ENCODE measurements at regions not wholly inside any gene's neighbourhood (a gene's known extent, or its start where the extent isn't known, plus 50 kb on each side); places are given as distances from the start of the nearest gene placed in this dataset.

GRCh38 chr3:40617084-40617483 is 92.3 kb downstream of the ZNF621 start:
- no peak overlapping the region for H3K9ac ChIP-seq (ENCODE audit: low read depth in 1 of 2, low read length in 2 of 2)
- no peak overlapping the region for H3K4me3 ChIP-seq (ENCODE audit: low read depth in 1 of 2, low read length in 2 of 2)
- peaks cover 9 to 20% of the 10 kb centered on the region in 2 donors for H3K27me3 ChIP-seq (ENCODE audit: control insufficient read depth in 1 of 2, insufficient read depth in 2 of 2, low read length in 2 of 2)
- H3K36me3 ChIP-seq (ENCODE audit: control insufficient read depth in 1 of 2, insufficient read depth in 2 of 2, low read length in 2 of 2): no peaks in the 10 kb centered on the region
- no peak overlapping the region for H3K27ac ChIP-seq (ENCODE audit: low read depth, low read length)
- H3K4me1 ChIP-seq (ENCODE audit: control insufficient read depth in 1 of 2, insufficient read depth in 2 of 2, low read length in 2 of 2): no peaks in the 10 kb centered on the region
- H3K9me3 ChIP-seq (ENCODE audit: control insufficient read depth in 1 of 2, low read length in 2 of 2): no peaks in the 10 kb centered on the region

- H3K9me3 ChIP-seq (ENCODE audit: control insufficient read depth in 1 of 2, low read length in 2 of 2): no peaks in the 10 kb centered on the region
- peaks cover 9 to 20% of the 10 kb centered on the region in 2 donors for H3K27me3 ChIP-seq (ENCODE audit: control insufficient read depth in 1 of 2, insufficient read depth in 2 of 2, low read length in 2 of 2)
- H3K9ac ChIP-seq (ENCODE audit: low read depth in 1 of 2, low read length in 2 of 2): no peak overlapping the region
- no peaks in the 10 kb centered on the region for H3K4me1 ChIP-seq (ENCODE audit: control insufficient read depth in 1 of 2, insufficient read depth in 2 of 2, low read length in 2 of 2)
- no peaks in the 10 kb centered on the region for H3K36me3 ChIP-seq (ENCODE audit: control insufficient read depth in 1 of 2, insufficient read depth in 2 of 2, low read length in 2 of 2)
- no peak overlapping the region for H3K27ac ChIP-seq (ENCODE audit: low read depth, low read length)
- no peak overlapping the region for H3K4me3 ChIP-seq (ENCODE audit: low read depth in 1 of 2, low read length in 2 of 2)
Observed at GRCh38 chr3:40618158-40618557, 93.4 kb downstream of the ZNF621 start.

GRCh38 chr3:40620151-40620550 is 95.4 kb downstream of the ZNF621 start:
- Histone ChIP-seq H3K4me3 (ENCODE audit: low read depth in 1 of 2, low read length in 2 of 2) (no peak overlapping the region), H3K27me3 (ENCODE audit: control insufficient read depth in 1 of 2, insufficient read depth in 2 of 2, low read length in 2 of 2) (peaks cover 7 to 14% of the 10 kb centered on the region in 2 donors), H3K9ac (ENCODE audit: low read depth in 1 of 2, low read length in 2 of 2) (no peak overlapping the region), H3K27ac (ENCODE audit: low read depth, low read length) (no peak overlapping the region), H3K9me3 (ENCODE audit: control insufficient read depth in 1 of 2, low read length in 2 of 2) (peaks cover 2 to 7% of the 10 kb centered on the region in 2 donors), H3K4me1 (ENCODE audit: control insufficient read depth in 1 of 2, insufficient read depth in 2 of 2, low read length in 2 of 2) (no peaks in the 10 kb centered on the region), H3K36me3 (ENCODE audit: control insufficient read depth in 1 of 2, insufficient read depth in 2 of 2, low read length in 2 of 2) (no peaks in the 10 kb centered on the region)

DNA sequence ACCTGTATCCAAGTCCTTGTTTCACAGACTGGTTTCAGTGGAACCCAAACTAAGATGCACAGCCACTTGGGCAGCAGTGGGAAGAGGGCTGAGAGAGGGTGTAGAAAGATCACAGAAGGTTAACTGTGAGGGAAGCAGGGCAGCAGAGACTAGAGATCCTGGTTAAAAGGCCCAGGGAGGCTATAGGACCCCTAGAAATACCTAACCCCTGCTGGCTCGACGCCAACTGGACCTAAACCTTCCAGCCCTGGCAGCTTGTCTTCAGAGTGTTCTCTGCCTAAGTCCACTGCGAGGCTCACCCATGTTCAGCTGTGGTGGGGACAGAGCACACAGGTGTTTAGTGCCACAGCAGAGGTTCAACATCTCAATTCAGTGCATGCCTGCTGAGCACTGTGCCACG is 96.5 kb downstream of the ZNF621 start:
- H3K27ac ChIP-seq (ENCODE audit: low read depth, low read length): no peak overlapping the region
- H3K27me3 ChIP-seq (ENCODE audit: control insufficient read depth in 1 of 2, insufficient read depth in 2 of 2, low read length in 2 of 2): peaks cover 0 to 4% of the 10 kb centered on the region in 2 donors
- peaks cover 2 to 7% of the 10 kb centered on the region in 2 donors for H3K9me3 ChIP-seq (ENCODE audit: control insufficient read depth in 1 of 2, low read length in 2 of 2)
- H3K36me3 ChIP-seq (ENCODE audit: control insufficient read depth in 1 of 2, insufficient read depth in 2 of 2, low read length in 2 of 2): no peaks in the 10 kb centered on the region
- no peak overlapping the region for H3K4me3 ChIP-seq (ENCODE audit: low read depth in 1 of 2, low read length in 2 of 2)
- H3K4me1 ChIP-seq (ENCODE audit: control insufficient read depth in 1 of 2, insufficient read depth in 2 of 2, low read length in 2 of 2): no peaks in the 10 kb centered on the region
- no peak overlapping the region for H3K9ac ChIP-seq (ENCODE audit: low read depth in 1 of 2, low read length in 2 of 2)

DNA sequence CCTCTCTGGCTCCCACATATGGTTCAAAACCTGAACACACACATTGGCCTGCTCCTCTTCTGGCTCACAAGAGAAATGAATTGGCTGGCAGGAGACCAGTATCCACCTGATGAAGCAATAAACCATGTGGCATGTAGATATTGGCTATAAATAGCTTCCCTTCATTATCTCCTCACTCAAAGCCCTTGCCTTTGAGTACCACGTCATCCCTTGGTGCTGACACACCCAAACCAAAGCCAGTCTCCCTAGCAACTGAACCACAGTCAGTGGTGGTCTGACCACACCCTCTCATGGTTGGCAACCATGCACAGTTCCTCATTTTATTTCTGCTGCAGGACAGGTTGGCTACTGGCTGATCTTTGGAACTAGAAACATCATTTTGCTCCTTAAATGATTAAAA is 98.8 kb downstream of the ZNF621 start:
- no peak overlapping the region for H3K27ac ChIP-seq (ENCODE audit: low read depth, low read length)
- H3K27me3 ChIP-seq (ENCODE audit: control insufficient read depth in 1 of 2, insufficient read depth in 2 of 2, low read length in 2 of 2): no peaks in the 10 kb centered on the region
- H3K9me3 ChIP-seq (ENCODE audit: control insufficient read depth in 1 of 2, low read length in 2 of 2): peaks cover 5 to 7% of the 10 kb centered on the region in 2 donors
- no peaks in the 10 kb centered on the region for H3K36me3 ChIP-seq (ENCODE audit: control insufficient read depth in 1 of 2, insufficient read depth in 2 of 2, low read length in 2 of 2)
- H3K9ac ChIP-seq (ENCODE audit: low read depth in 1 of 2, low read length in 2 of 2): no peak overlapping the region
- H3K4me1 ChIP-seq (ENCODE audit: control insufficient read depth in 1 of 2, insufficient read depth in 2 of 2, low read length in 2 of 2): no peaks in the 10 kb centered on the region
- no peak overlapping the region for H3K4me3 ChIP-seq (ENCODE audit: low read depth in 1 of 2, low read length in 2 of 2)

GRCh38 chr3:40624189-40624769 is 99.5 kb downstream of the ZNF621 start:
- Histone ChIP-seq H3K36me3 (ENCODE audit: control insufficient read depth in 1 of 2, insufficient read depth in 2 of 2, low read length in 2 of 2) (no peaks in the 10 kb centered on the region), H3K27me3 (ENCODE audit: control insufficient read depth in 1 of 2, insufficient read depth in 2 of 2, low read length in 2 of 2) (no peaks in the 10 kb centered on the region), H3K4me1 (ENCODE audit: control insufficient read depth in 1 of 2, insufficient read depth in 2 of 2, low read length in 2 of 2) (no peaks in the 10 kb centered on the region), H3K27ac (ENCODE audit: low read depth, low read length) (no peak overlapping the region), H3K4me3 (ENCODE audit: low read depth in 1 of 2, low read length in 2 of 2) (no peak overlapping the region), H3K9ac (ENCODE audit: low read depth in 1 of 2, low read length in 2 of 2) (no peak overlapping the region), H3K9me3 (ENCODE audit: control insufficient read depth in 1 of 2, low read length in 2 of 2) (peaks cover 7 to 9% of the 10 kb centered on the region in 2 donors)

DNA sequence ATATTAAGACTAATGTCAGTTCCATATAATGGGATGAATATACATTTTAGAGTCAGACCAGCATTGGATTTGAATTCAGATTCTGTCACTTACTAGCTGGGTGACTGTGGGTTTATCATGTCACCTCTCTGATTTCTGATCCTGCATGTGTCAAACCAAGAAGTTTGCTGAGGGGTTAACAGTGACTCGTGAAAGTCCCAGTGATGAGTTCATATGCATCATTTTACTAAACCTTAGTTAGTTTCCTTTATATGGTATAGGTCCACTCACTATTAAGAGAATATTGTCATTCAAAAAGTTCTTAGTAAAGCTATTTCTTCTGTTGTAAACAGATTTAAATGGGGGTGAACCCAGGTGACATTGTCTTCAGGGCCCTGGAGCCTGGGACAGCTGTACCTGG is 102.3 kb downstream of the ZNF621 start:
- Histone ChIP-seq H3K9ac (ENCODE audit: low read depth in 1 of 2, low read length in 2 of 2) (no peak overlapping the region), H3K9me3 (ENCODE audit: control insufficient read depth in 1 of 2, low read length in 2 of 2) (peaks cover 7 to 9% of the 10 kb centered on the region in 2 donors), H3K4me3 (ENCODE audit: low read depth in 1 of 2, low read length in 2 of 2) (no peak overlapping the region), H3K27ac (ENCODE audit: low read depth, low read length) (no peak overlapping the region), H3K4me1 (ENCODE audit: control insufficient read depth in 1 of 2, insufficient read depth in 2 of 2, low read length in 2 of 2) (no peaks in the 10 kb centered on the region), H3K36me3 (ENCODE audit: control insufficient read depth in 1 of 2, insufficient read depth in 2 of 2, low read length in 2 of 2) (no peaks in the 10 kb centered on the region), H3K27me3 (ENCODE audit: control insufficient read depth in 1 of 2, insufficient read depth in 2 of 2, low read length in 2 of 2) (no peaks in the 10 kb centered on the region)

GRCh38 chr3:40628984-40629383 is 104.2 kb downstream of the ZNF621 start:
- no peak overlapping the region for H3K9ac ChIP-seq (ENCODE audit: low read depth in 1 of 2, low read length in 2 of 2)
- H3K36me3 ChIP-seq (ENCODE audit: control insufficient read depth in 1 of 2, insufficient read depth in 2 of 2, low read length in 2 of 2): no peaks in the 10 kb centered on the region
- peaks cover 5 to 9% of the 10 kb centered on the region in 2 donors for H3K9me3 ChIP-seq (ENCODE audit: control insufficient read depth in 1 of 2, low read length in 2 of 2)
- H3K4me1 ChIP-seq (ENCODE audit: control insufficient read depth in 1 of 2, insufficient read depth in 2 of 2, low read length in 2 of 2): no peaks in the 10 kb centered on the region
- H3K4me3 ChIP-seq (ENCODE audit: low read depth in 1 of 2, low read length in 2 of 2): no peak overlapping the region
- no peaks in the 10 kb centered on the region for H3K27me3 ChIP-seq (ENCODE audit: control insufficient read depth in 1 of 2, insufficient read depth in 2 of 2, low read length in 2 of 2)
- H3K27ac ChIP-seq (ENCODE audit: low read depth, low read length): no peak overlapping the region

DNA sequence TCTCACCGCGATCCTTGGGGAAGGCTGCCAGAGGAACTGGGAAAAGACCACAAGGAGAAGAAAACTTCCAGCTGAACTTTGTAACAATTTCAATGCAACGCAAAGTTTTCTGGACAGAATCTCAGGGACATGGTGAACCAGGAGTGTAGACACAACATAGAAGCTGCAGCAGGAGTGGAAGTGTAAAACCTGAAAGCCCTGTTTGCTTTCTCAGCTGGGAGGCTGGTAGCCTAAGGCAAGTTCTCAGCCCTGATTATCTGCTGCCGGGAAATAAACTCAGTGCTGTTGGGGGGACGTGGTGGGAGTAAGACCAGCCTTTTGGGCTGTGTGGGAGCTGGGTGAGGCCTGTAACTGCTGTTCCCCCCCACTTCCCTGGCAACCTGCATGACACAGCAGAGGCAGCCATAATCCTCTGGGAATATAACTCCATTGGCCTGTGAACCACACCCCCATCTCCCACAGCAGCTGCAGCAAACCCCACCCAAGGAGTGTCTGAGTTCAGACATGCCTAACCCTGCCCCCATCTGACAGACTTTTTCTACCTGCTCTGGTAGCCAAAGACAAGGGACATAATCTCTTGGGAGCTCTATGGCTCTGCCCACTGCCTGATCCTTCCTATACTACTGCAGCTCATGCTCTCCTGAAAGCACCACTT is 106.7 kb downstream of the ZNF621 start:
- Histone ChIP-seq H3K27me3 (ENCODE audit: control insufficient read depth in 1 of 2, insufficient read depth in 2 of 2, low read length in 2 of 2) (no peaks in the 10 kb centered on the region), H3K9ac (ENCODE audit: low read depth in 1 of 2, low read length in 2 of 2) (no peak overlapping the region), H3K4me1 (ENCODE audit: control insufficient read depth in 1 of 2, insufficient read depth in 2 of 2, low read length in 2 of 2) (no peaks in the 10 kb centered on the region), H3K9me3 (ENCODE audit: control insufficient read depth in 1 of 2, low read length in 2 of 2) (peaks cover 0 to 7% of the 10 kb centered on the region in 2 donors), H3K27ac (ENCODE audit: low read depth, low read length) (no peak overlapping the region), H3K36me3 (ENCODE audit: control insufficient read depth in 1 of 2, insufficient read depth in 2 of 2, low read length in 2 of 2) (no peaks in the 10 kb centered on the region), H3K4me3 (ENCODE audit: low read depth in 1 of 2, low read length in 2 of 2) (no peak overlapping the region)

DNA sequence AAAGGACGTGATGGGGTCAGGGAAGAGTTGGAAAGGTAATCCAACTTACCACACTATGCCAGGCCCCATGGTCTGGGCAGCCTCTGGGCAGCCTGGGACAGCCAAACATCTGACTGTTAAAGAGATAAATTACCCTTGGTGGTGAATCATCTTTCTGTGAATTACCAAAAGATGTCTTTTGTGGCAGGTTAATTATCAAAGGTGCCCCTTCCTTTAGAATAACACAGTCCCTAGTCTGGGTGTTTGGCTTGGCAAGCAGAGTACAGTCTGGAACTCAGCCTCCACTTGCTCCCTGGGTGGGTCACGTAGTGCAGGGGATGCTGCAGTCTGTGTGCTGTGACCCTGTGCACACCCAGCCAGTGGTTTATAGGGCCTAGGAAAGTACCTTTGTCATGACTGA is 113.1 kb downstream of the ZNF621 start:
- Histone ChIP-seq H3K4me1 (ENCODE audit: control insufficient read depth in 1 of 2, insufficient read depth in 2 of 2, low read length in 2 of 2) (no peaks in the 10 kb centered on the region), H3K4me3 (ENCODE audit: low read depth in 1 of 2, low read length in 2 of 2) (no peak overlapping the region), H3K36me3 (ENCODE audit: control insufficient read depth in 1 of 2, insufficient read depth in 2 of 2, low read length in 2 of 2) (no peaks in the 10 kb centered on the region), H3K9me3 (ENCODE audit: control insufficient read depth in 1 of 2, low read length in 2 of 2) (no peaks in the 10 kb centered on the region), H3K27me3 (ENCODE audit: control insufficient read depth in 1 of 2, insufficient read depth in 2 of 2, low read length in 2 of 2) (no peaks in the 10 kb centered on the region), H3K27ac (ENCODE audit: low read depth, low read length) (no peak overlapping the region), H3K9ac (ENCODE audit: low read depth in 1 of 2, low read length in 2 of 2) (no peak overlapping the region)
